Body of pancreas (tissue), 4 donors: ENCODE measurements at regions not wholly inside any gene's neighbourhood (a gene's known extent, or its start where the extent isn't known, plus 50 kb on each side); places are given as distances from the start of the nearest gene placed in this dataset.

Experiments
- POLR2A ChIP-seq, 3 donors: fragments of 450-650 bp; IDR thresholded peaks; one replicate each; pipeline ENCODE4 v1.6.1; 2016; ENCODE audit warnings: antibody characterized with exemption in 3 of 3, mild to moderate bottlenecking in 2 of 3
- TF ChIP-seq, protein P1 (sequence below), 7 experiments: fragments of 450-650 bp in 4 of 7; fragments of 200-600 bp in 3 of 7; sonication (generic) in 3 of 7; IDR thresholded peaks; one replicate each; pipeline ENCODE4 v1.5.1; 2016 to 2019; ENCODE audit warnings: antibody characterized with exemption in 7 of 7

DNA sequence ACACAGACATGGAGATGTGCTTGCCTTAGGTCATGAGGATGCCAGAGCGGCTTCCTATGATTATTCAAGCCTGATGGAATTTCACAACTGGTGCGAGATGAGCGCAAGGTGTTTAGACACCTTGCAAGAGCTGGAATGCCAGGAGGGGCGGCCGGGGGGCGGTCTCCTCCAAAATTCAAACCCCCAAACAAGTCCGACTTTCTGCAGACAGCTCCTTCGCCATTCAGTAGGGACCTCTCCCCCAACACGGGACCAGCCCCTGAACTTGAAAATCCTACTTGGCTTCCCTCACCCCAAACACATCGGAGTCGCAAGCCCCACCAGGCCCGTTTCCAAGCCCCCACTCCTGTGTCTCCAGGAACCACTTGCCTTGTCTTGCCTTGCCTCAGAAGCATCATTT lies 64.8 kb upstream of the ID2 start:
- TF ChIP-seq, protein P1, sequence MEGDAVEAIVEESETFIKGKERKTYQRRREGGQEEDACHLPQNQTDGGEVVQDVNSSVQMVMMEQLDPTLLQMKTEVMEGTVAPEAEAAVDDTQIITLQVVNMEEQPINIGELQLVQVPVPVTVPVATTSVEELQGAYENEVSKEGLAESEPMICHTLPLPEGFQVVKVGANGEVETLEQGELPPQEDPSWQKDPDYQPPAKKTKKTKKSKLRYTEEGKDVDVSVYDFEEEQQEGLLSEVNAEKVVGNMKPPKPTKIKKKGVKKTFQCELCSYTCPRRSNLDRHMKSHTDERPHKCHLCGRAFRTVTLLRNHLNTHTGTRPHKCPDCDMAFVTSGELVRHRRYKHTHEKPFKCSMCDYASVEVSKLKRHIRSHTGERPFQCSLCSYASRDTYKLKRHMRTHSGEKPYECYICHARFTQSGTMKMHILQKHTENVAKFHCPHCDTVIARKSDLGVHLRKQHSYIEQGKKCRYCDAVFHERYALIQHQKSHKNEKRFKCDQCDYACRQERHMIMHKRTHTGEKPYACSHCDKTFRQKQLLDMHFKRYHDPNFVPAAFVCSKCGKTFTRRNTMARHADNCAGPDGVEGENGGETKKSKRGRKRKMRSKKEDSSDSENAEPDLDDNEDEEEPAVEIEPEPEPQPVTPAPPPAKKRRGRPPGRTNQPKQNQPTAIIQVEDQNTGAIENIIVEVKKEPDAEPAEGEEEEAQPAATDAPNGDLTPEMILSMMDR (IDR thresholded peaks at IDR 0.05), result no peak
- no peak for TF ChIP-seq POLR2A (IDR thresholded peaks at IDR 0.05)
